ENCODE measurements at regions not wholly inside any gene's neighbourhood (a gene's known extent, or its start where the extent isn't known, plus 50 kb on each side); places are given as distances from the start of the nearest gene placed in this dataset.
"Not testable (repeated sequence)": the region's sequence is repeated elsewhere in the genome, so short reads cannot be mapped to it uniquely, and the experiment has no call there.

DNA sequence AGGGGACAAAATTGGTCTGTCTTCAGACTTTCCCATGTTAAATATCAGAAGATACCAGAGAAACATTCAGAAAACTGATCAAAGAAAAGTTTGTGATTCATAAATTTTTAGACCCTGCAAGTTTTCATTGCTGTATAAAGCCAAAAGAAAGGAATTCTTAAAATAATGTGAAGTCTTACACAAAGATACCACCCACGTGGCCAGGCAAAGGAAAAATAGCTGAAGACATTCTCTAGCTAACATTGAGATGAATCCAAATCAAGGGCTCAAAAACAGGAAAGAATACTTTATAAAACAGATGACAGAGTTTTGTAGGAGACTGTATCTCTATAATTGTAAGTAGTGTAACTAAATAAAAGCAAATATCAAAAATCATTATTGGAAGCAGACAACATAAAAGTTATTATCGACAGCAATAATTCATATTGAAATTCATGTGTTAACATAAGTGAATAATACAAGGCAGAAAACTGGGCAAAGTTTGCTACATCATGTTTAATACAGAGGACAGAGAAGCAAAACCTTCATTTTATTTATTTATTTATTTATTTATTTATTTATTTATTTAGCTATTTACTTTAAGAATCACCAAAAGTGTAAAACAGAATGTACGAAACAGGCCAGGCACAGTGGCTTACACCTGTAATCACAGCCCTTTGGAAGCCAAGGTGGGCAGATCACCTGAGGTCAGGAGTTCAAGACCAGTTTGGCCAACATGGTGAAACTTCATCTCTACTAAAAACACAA lies 204.6 kb upstream of the SLIT2 start:
- DNase-seq (ENCODE audit: low spot score): no peak

DNA sequence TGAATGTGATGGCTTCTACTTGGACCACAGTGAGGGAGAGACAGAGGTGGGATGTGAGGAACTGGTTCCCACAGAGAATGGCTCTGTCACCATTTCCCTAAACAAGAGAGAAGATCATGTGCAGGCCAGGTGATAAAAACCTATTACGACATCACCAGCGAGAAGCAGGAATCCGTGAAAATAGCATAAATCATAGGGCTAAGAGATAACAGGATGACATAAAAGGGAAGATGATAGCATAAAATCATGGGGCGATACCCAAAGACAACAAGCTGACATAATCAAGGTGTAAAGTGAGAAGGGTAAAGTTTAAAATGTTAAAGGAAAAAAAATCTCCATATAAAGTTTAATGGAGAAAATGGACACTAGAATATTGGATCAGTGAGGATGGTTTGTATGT lies 205.5 kb upstream of the SLIT2 start:
- DNase-seq (ENCODE audit: low spot score): no peak

DNA sequence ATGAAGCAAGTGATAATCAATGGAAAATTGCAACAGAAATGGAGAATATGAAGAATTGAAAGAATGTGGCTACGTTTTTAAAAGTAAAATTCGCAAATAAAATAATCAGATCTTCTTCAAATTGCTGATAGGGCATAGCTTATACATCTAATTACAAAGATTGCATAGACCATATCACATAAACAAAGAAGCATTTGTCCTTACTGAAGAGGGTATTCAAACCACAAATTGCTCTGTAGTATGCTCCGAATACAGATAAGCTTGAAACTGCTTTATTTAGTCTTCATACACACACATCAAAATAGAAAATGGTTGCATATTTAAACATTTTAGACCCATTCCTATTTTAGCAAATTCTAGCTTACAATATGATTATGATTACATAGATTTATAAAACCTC lies 206.7 kb upstream of the SLIT2 start:
- no peak for DNase-seq (ENCODE audit: low spot score)

GRCh38 chr4:20044502-20044911 lies 207.2 kb upstream of the SLIT2 start:
- no peak for DNase-seq (ENCODE audit: low spot score)

GRCh38 chr4:20043991-20044390 lies 207.7 kb upstream of the SLIT2 start:
- no peak for DNase-seq (ENCODE audit: low spot score)

DNA sequence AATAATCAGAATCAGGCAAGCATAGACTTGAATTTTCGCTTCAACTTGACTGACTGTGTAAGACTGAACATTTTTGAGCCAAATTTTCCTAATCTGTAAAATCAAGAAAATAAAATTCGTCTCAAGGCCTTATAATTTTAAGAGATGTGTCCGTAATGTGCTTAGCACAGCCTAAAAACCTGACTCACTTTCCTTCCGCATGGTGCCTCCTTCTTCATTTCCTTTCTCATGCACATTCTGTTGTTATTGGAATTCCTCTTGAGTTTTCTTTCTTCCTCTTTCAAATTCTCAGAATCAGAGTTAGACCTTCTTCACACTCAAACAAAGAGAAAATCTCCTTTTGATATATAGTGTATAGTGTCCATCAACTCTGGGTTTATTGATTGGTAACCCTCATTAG lies 208.9 kb upstream of the SLIT2 start:
- no peak for DNase-seq (ENCODE audit: low spot score)

DNA sequence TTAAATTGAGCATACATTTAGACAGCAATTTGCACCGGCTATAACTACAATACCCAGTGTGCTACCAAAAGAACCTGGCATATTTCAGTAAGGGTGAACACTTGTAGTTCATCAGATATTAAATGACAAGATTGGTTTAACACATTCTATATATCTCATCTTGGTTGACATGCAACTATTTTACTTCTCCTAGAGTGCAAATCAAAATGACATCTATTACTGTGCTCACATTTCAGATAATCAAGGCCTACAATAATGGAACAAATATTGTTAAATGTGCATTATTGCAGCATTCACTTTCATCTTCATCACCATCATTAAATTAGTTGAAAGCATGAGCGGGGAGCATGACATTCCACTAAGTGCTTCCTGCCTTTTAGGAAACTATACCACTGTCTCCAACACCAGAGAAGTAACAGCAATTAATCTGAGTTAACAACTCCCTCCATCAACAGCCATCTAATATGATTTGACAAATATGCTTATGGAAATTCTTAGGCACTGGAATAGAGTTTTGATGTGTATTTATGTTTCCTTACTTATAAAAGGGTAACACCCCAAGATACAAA lies 209.8 kb upstream of the SLIT2 start:
- DNase-seq (ENCODE audit: low spot score): no peak

GRCh38 chr4:20037745-20038144 lies 214.0 kb upstream of the SLIT2 start:
- DNase-seq (ENCODE audit: low spot score): no peak

- no peak for DNase-seq (ENCODE audit: low spot score)
These were observed 221.6 kb upstream of the SLIT2 start for GRCh38 chr4:20030108-20030507.

DNA sequence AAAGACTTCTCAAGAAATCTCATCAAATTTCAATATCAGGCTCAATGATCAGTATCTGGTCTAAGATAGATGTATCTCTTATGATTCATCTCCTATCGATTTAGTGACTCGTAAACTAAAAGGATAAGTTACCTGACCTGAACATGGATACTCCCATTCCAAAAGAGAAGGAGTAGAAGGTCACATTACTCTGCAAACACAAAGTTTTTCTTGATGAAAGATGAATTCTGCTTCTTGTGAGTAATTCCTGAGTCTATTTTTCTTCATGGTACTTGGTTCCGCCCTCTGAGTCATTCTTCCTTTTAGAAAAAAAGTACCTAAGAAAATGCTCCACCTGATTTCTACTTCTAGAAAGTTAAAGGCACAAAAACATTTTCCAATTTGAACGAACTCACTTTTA lies 223.1 kb upstream of the SLIT2 start:
- peak; percentile 22 for DNase-seq (ENCODE audit: low spot score)

DNA sequence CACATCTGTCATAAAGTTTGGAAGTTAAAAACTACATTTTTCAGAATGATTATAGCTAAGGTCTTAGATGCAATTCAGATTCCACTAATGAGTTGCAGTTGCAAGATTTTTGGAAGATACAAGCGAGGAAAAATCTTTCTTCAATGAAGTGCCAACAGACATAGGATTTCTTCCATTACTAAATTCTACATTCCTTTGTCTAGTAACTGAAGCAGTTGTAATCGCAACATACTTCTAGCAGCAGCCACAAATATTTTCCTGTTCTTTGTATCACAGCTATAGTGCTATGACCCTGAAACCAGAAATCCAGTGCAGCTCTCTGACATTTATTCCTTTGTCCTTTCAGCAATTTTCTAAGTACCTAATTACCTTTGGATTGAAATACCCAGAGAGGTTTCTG lies 225.2 kb upstream of the SLIT2 start:
- no peak for DNase-seq (ENCODE audit: low spot score)

- DNase-seq (ENCODE audit: low spot score): no peak
These were observed 229.2 kb upstream of the SLIT2 start for GRCh38 chr4:20022471-20022870.

DNA sequence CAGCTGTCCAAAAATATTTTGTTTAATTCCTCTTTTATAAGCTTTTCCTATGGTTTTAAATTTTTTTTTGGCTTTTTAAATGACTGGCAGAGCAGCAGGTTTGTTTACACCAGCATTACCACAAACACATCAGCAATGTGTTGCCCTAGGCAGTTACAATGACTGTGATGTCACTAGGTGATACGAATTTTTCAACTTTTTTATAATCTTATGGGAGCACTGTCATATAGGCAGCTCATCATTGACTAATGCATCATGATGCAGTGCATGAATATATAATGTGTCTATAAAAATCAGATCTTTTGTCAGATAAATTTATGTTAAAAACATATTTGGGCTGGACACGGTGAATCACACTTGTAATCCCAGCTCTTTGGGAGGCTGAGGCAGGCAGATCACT lies 231.6 kb upstream of the SLIT2 start:
- DNase-seq (ENCODE audit: low spot score): no peak

- no peak for DNase-seq (ENCODE audit: low spot score)
These were observed 232.2 kb upstream of the SLIT2 start for GRCh38 chr4:20019310-20020015.

- DNase-seq (ENCODE audit: low spot score): no peak
These were observed 234.0 kb upstream of the SLIT2 start for GRCh38 chr4:20017777-20018115.

DNA sequence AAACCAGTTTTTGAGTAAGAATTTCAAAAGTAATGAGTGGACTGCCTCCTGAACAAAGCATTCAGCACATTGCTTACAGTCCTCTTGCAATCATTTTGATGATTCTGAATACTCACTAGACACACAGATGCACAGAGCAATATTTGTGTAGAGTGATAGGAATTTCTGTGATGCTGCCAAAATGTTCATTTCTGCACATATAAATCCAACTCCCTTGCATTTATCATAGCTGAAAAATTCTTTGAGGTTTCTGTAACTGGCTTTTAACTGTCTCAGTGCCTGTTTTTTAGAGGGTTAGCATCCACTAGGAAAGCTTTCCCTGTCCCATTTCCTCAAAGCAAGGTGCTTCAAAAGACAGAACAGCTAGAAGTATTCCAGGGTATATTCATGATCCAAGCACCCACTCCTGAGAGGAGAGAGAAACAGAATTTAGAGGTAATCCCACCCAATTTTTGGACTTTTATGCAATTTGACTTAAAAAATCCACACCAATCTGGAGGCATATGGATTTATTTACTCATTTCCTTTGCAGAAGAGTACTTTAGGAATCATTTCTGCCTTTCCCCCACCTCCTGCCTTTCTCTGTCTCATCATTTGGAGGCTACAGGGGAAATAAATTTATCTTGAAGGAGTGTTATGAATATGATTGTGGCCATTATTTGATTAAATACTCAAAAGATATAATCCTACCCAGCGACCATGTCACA lies 234.5 kb upstream of the SLIT2 start:
- DNase-seq (ENCODE audit: low spot score): no peak

GRCh38 chr4:20015636-20016224 lies 236.0 kb upstream of the SLIT2 start:
- no peak for DNase-seq (ENCODE audit: low spot score)

DNA sequence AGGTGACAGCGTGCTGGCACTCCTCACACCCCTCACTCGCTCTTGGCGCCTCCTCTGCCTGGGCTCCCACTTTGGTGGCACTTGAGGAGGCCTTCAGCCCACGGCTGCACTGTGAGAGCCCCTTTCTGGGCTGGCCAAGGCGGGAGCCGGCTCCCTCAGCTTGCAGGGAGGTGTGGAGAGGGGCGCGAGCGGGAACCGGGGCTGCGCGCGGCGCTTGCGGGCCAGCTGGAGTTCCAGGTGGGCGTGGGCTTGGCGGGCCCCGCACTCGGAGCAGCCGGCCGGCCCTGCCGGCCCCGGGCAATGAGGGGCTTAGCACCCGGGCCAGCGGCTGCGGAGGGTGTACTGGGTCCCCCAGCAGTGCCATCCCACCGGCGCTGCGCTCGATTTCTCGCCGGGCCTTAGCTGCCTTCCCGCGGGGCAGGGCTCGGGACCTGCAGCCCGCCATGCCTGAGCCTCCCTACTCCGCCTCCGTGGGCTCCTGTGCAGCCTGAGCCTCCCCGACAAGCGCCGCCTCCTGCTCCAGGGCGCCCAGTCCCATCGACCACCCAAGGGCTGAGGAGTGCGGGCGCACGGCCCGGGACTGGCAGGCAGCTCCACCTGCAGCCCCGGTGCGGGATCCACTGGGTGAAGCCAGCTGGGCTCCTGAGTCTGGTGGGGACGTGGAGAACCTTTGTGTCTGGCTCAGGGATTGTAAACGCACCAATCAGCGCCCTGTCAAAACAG lies 247.7 kb upstream of the SLIT2 start:
- not testable (repeated sequence) for DNase-seq (ENCODE audit: low spot score)

DNA sequence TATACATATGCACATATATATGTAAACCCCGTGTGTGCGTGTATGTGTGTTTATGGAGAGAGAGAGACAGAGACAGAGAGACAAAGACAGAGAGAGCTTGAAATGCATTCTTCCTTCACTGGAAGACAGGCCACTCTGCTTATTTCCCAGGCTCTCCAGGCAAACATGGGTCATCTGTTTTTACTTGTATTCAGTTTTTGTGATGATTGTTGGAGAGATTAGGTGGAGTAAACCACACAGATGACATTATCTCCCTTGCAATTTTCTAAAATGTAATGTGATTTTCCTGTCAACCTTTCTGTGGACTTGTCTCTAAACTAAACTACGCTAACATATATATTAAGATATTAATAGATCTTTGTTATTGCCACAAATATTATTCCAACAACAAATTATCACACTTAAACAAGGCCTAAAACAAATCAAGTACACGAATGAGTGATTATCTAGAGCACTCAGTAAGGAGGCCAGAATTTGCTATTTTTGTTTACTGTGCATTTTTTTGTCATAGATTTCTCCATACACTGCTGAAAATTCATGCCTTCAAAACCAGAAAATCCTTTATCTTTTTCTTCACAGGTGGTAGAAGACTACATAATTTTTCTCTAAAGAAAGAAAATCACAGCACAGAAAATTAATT lies 251.8 kb upstream of the SLIT2 start:
- no peak for DNase-seq (ENCODE audit: low spot score)

- DNase-seq (ENCODE audit: low spot score): no peak
These were observed 252.4 kb upstream of the SLIT2 start for GRCh38 chr4:19999276-19999675.

DNA sequence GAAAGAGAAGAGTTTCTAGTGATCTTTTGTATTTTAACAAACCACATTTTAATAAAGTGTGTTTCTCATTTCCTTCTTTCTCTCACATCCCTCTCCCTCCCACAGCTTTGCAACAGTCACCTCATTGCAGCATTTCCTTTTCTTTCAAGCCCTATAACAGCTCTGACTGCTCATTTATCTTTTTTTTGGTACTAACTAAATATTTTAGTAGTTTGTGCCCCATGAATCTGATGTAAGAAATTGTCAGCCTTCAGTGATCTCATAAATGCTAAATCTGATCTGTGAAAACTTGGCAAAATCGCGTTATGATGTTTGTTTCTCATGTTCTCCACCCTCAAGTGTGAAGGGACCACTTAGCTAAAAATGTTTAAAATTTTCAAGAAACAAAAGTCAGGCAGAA lies 258.5 kb upstream of the SLIT2 start:
- DNase-seq (ENCODE audit: low spot score): no peak
